Gastrocnemius medialis (tissue), 4 donors: ENCODE measurements at regions not wholly inside any gene's neighbourhood (a gene's known extent, or its start where the extent isn't known, plus 50 kb on each side); places are given as distances from the start of the nearest gene placed in this dataset.

Source experiments
- ATAC-seq, 2 donors: fragments of 150-250 bp; one replicate each; pipeline ENCODE4 v1.9.1; 2016
- DNase-seq, 2 donors: peaks; one replicate each; pipeline ENCODE4 v3.0.0-alpha.2; 2019
- H3K27ac ChIP-seq, 4 donors: fragments of 200-600 bp; sonication (generic); 1 replicate in 1 of 4; 2 replicates in 3 of 4; pipeline ENCODE4 v1.5.1; 2016 to 2018; ENCODE audit warnings: mild to moderate bottlenecking in 2 of 4, moderate library complexity in 1 of 4
- H3K27me3 ChIP-seq, 3 donors: fragments of 200-600 bp; sonication (generic) in 2 of 3; 1 replicate in 1 of 3; 2 replicates in 2 of 3; pipeline versions ENCODE4 v1.5.1 to v1.6.0; 2016 to 2019; ENCODE audit warnings: mild to moderate bottlenecking in 1 of 3, moderate library complexity in 1 of 3
- H3K36me3 ChIP-seq, 2 donors: fragments of 200-600 bp; sonication (generic) in 1 of 2; one replicate each; pipeline ENCODE4 v1.5.1; 2017 to 2018
- H3K4me1 ChIP-seq, 2 donors: fragments of 200-600 bp; sonication (generic) in 1 of 2; one replicate each; pipeline ENCODE4 v1.5.1; 2016 to 2017; ENCODE audit warnings: mild to moderate bottlenecking in 2 of 2
- H3K4me3 ChIP-seq, 4 donors: fragments of 200-600 bp; sonication (generic) in 3 of 4; 1 replicate in 1 of 4; 2 replicates in 3 of 4; pipeline ENCODE4 v1.5.1; 2016 to 2019; ENCODE audit warnings: mild to moderate bottlenecking in 2 of 4
- H3K9me3 ChIP-seq, 3 donors: fragments of 200-600 bp; sonication (generic) in 2 of 3; 1 replicate in 1 of 3; 2 replicates in 2 of 3; pipeline ENCODE4 v1.5.1; 2016 to 2019
- POLR2A ChIP-seq, 2 donors: fragments of 450-650 bp; IDR thresholded peaks; one replicate each; pipeline ENCODE4 v1.6.1; 2017; ENCODE audit warnings: antibody characterized with exemption in 2 of 2, mild to moderate bottlenecking in 2 of 2, moderate library complexity in 2 of 2
- in situ Hi-C, 4 donors: fragments of 200-750 bp; cut with MboI; loops; one replicate each; pipeline versions ENCODE4 v1.15.0 to v1.8.0; 2017; ENCODE audit warnings: low sequenced_read_pairs in 4 of 4
- intact Hi-C: fragments of 100-400 bp; cut with DNase I; formaldehyde crosslinking; loops from one replicate; pipeline ENCODE4 v1.15.1; 2023; ENCODE audit warnings: low total_unique reads
- TF ChIP-seq, protein P1 (sequence below), 5 experiments: fragments of 450-650 bp in 3 of 5; fragments of 200-600 bp in 2 of 5; sonication (generic) in 2 of 5; IDR thresholded peaks in 4 of 5; conservative IDR thresholded peaks in 1 of 5; 1 replicate in 4 of 5; 2 replicates in 1 of 5; pipeline ENCODE4 v1.5.1; 2016 to 2019; ENCODE audit warnings: antibody characterized with exemption in 5 of 5, mild to moderate bottlenecking in 3 of 5, moderate library complexity in 3 of 5

DNA sequence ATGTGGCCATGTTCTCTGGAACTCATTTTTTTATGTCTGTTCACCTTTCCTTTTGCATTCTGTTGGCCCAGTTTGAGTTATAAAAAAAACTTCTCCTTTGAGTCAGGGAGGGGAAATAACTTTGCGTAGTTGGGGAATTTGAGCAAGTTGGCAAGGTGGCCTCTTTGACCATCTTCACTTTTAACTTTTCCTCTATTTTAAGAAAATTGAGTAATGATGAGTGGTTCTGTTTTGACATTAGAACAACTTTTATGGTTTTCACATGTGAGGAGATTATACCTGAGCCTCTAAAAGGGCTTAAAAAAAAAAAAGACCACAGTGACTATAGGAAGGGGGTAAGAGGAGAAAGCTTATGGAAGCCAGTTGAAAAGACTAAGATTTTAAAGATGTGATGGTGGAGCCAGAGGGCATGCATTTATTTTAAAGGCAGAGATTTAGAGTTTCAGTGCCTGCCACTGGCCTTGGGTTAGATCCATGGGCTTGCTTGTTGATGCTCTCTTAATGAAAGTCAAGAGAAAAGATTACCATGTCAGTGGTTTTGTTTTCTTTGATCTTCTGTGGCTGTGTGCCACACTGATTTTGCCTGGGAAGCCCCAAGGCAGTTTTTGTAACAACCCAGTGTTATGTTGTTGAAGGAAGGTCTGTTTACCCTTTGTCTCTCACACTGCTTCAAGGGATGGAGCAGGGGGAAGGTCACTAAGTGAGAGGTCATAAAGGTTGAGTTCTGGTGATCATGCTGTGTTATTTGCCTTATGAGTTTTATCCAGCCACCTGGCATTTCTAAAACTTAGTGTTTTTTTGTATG lies 219.7 kb upstream of the CD180 start:
- no peaks in the 10 kb centered on the region for H3K9me3 ChIP-seq
- H3K27me3 ChIP-seq, result no peaks in the 10 kb centered on the region
- DNase-seq (no peak), ATAC-seq (no peak)
- intact Hi-C loops (no loop called here), in situ Hi-C loops (no loop called here)
- no peak for TF ChIP-seq POLR2A (IDR thresholded peaks at IDR 0.05)
- TF ChIP-seq, protein P1, sequence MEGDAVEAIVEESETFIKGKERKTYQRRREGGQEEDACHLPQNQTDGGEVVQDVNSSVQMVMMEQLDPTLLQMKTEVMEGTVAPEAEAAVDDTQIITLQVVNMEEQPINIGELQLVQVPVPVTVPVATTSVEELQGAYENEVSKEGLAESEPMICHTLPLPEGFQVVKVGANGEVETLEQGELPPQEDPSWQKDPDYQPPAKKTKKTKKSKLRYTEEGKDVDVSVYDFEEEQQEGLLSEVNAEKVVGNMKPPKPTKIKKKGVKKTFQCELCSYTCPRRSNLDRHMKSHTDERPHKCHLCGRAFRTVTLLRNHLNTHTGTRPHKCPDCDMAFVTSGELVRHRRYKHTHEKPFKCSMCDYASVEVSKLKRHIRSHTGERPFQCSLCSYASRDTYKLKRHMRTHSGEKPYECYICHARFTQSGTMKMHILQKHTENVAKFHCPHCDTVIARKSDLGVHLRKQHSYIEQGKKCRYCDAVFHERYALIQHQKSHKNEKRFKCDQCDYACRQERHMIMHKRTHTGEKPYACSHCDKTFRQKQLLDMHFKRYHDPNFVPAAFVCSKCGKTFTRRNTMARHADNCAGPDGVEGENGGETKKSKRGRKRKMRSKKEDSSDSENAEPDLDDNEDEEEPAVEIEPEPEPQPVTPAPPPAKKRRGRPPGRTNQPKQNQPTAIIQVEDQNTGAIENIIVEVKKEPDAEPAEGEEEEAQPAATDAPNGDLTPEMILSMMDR (IDR thresholded peaks at IDR 0.05 in 4 of 5, conservative IDR thresholded peaks at IDR 0.05 in 1 of 5), result no peak
- H3K27ac ChIP-seq, result no peak overlapping the region
- H3K4me3 ChIP-seq, result no peak overlapping the region
- no peaks in the 10 kb centered on the region for H3K4me1 ChIP-seq
- H3K36me3 ChIP-seq, result no peaks in the 10 kb centered on the region

DNA sequence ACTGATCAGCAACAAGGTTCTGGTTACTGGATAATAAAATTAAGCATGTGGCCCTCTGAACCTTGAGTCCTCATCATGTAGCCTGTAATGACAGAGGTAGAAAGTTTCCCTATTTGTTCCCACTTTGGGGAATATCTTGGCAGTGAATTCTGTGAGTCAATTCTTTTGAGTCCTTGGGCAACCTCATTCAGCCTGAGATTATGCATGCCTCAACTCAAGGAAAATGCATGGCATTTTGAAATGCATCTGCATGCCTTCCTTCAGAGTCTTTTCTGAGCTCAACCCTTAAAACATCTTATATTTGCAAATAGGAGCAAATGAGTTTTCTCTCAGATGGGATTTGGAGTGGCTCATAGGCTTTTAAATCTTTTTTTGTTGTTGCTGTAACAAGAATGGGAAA lies 218.1 kb upstream of the CD180 start:
- no peak for TF ChIP-seq POLR2A (IDR thresholded peaks at IDR 0.05)
- TF ChIP-seq, protein P1 (IDR thresholded peaks at IDR 0.05 in 4 of 5, conservative IDR thresholded peaks at IDR 0.05 in 1 of 5), result no peak
- Histone ChIP-seq H3K27ac (no peak overlapping the region), H3K4me3 (no peak overlapping the region), H3K27me3 (no peaks in the 10 kb centered on the region), H3K9me3 (no peaks in the 10 kb centered on the region), H3K4me1 (no peaks in the 10 kb centered on the region), H3K36me3 (no peaks in the 10 kb centered on the region)
- DNase-seq (no peak), ATAC-seq (no peak)
- in situ Hi-C loops, result no loop called here
- intact Hi-C loops, result no loop called here

DNA sequence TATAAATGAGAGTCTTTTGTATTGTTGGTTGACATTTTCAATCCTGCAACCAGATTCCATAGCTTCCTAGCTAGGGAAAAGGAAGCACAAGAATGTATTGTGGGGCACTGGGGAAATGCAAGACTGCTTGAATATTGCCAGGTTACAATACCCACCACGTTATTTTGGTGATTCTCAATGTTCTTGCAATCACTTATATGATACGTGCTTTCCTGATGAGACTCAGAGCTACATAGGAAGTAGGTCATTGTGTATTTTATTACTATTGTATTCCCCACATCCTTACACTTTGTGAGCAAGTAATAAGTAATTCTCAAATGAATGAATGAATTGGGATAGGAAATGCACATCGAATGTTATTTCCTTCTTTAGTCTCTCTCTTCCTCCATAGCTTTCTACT lies 217.1 kb upstream of the CD180 start:
- intact Hi-C loops, result no loop called here
- Histone ChIP-seq H3K27me3 (no peaks in the 10 kb centered on the region), H3K4me1 (no peaks in the 10 kb centered on the region), H3K36me3 (no peaks in the 10 kb centered on the region), H3K9me3 (no peaks in the 10 kb centered on the region), H3K27ac (no peak overlapping the region), H3K4me3 (no peak overlapping the region)
- DNase-seq, result no peak
- no peak for TF ChIP-seq POLR2A (IDR thresholded peaks at IDR 0.05)
- TF ChIP-seq, protein P1 (IDR thresholded peaks at IDR 0.05 in 4 of 5, conservative IDR thresholded peaks at IDR 0.05 in 1 of 5), result no peak
- no peak for ATAC-seq
- in situ Hi-C loops, result no loop called here

DNA sequence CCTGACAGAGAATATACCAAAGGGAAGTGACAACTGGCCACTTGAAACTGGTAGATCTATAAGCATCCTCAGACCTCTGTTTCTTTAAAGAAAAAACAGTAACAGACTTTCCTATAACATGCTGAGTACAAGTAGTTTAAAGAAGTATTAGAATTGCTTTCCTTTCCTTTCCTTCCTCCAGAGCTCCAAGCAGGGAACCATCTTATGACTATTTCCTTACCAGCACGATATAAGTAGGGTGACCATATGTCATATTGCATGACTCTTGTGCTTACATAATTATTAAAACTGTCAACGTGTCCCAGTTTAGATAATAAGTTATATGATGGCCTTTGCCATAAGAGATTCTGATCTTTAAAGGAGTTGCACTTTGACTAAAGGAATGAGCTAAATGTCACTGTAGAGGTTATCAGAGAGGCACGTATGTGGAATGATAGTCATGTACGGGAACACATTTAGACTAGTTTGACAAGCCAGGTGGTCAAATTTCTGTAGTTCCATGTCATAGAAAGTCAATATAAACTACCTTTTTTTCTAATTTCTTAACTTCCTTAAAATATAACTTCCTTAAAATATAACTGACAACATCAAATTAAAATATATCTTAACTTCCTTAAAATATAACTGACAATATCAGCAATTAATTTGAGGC lies 212.7 kb upstream of the CD180 start:
- Histone ChIP-seq H3K9me3 (no peaks in the 10 kb centered on the region), H3K27ac (no peak overlapping the region), H3K4me3 (no peak overlapping the region), H3K27me3 (no peaks in the 10 kb centered on the region), H3K4me1 (no peaks in the 10 kb centered on the region), H3K36me3 (no peaks in the 10 kb centered on the region)
- DNase-seq, result no peak
- TF ChIP-seq POLR2A (IDR thresholded peaks at IDR 0.05), result no peak
- TF ChIP-seq, protein P1 (IDR thresholded peaks at IDR 0.05 in 4 of 5, conservative IDR thresholded peaks at IDR 0.05 in 1 of 5), result no peak
- ATAC-seq, result no peak
- intact Hi-C loops, result no loop called here
- in situ Hi-C loops, result no loop called here
